Neuron (in vitro differentiated cells): ENCODE measurements at regions not wholly inside any gene's neighbourhood (a gene's known extent, or its start where the extent isn't known, plus 50 kb on each side); places are given as distances from the start of the nearest gene placed in this dataset.
"Not testable (repeated sequence)": the region's sequence is repeated elsewhere in the genome, so short reads cannot be mapped to it uniquely, and the experiment has no call there.

ENCODE experiments used
- H2AFZ ChIP-seq: one replicate; pipeline ENCODE4 v1.6.1; 2013; ENCODE audit warnings: low read depth, mild to moderate bottlenecking, inconsistent platforms, low read length, moderate library complexity
- H3K27me3 ChIP-seq: one replicate; pipeline ENCODE4 v1.6.1; 2013; ENCODE audit warnings: low read length; ENCODE audit not compliant: insufficient read depth
- H3K36me3 ChIP-seq: one replicate; pipeline ENCODE4 v1.6.1; 2013; ENCODE audit warnings: low read length; ENCODE audit not compliant: insufficient read depth
- H3K4me1 ChIP-seq: one replicate; pipeline ENCODE4 v1.6.1; 2013; ENCODE audit warnings: low read length; ENCODE audit not compliant: insufficient read depth
- H3K4me3 ChIP-seq: 2 replicates; pipeline ENCODE4 v1.5.1; 2013; ENCODE audit warnings: mild to moderate bottlenecking, low read length, moderate library complexity
- H3K9me3 ChIP-seq: one replicate; pipeline ENCODE4 v1.6.1; 2013; ENCODE audit warnings: low read length

GRCh38 chr5:159671886-159672285 is 244.4 kb upstream of the ADRA1B start:
- H3K36me3 ChIP-seq, result no peaks in the 10 kb centered on the region
- no peaks in the 10 kb centered on the region for H3K27me3 ChIP-seq
- no peak overlapping the region for H3K4me3 ChIP-seq
- no peaks in the 10 kb centered on the region for H3K9me3 ChIP-seq
- H2AFZ ChIP-seq, result no peak overlapping the region
- no peaks in the 10 kb centered on the region for H3K4me1 ChIP-seq

- H3K4me3 ChIP-seq, result no peak overlapping the region
- no peaks in the 10 kb centered on the region for H3K36me3 ChIP-seq
- H3K4me1 ChIP-seq, result no peaks in the 10 kb centered on the region
- H3K9me3 ChIP-seq, result no peaks in the 10 kb centered on the region
- H2AFZ ChIP-seq, result no peak overlapping the region
- no peaks in the 10 kb centered on the region for H3K27me3 ChIP-seq
Observed at GRCh38 chr5:159673538-159673937, 242.7 kb upstream of the ADRA1B start.

- H3K9me3 ChIP-seq, result no peaks in the 10 kb centered on the region
- no peak overlapping the region for H2AFZ ChIP-seq
- no peaks in the 10 kb centered on the region for H3K36me3 ChIP-seq
- H3K4me1 ChIP-seq, result no peaks in the 10 kb centered on the region
- H3K27me3 ChIP-seq, result no peaks in the 10 kb centered on the region
- no peak overlapping the region for H3K4me3 ChIP-seq
Observed at GRCh38 chr5:159678657-159679392, 237.5 kb upstream of the ADRA1B start.

GRCh38 chr5:159680095-159680494 is 236.2 kb upstream of the ADRA1B start:
- Histone ChIP-seq H3K4me1 (no peaks in the 10 kb centered on the region), H3K27me3 (no peaks in the 10 kb centered on the region), H3K36me3 (no peaks in the 10 kb centered on the region), H3K4me3 (no peak overlapping the region), H2AFZ (no peak overlapping the region), H3K9me3 (no peaks in the 10 kb centered on the region)

- Histone ChIP-seq H3K36me3 (no peaks in the 10 kb centered on the region), H3K4me3 (no peak overlapping the region), H3K9me3 (no peaks in the 10 kb centered on the region), H3K27me3 (no peaks in the 10 kb centered on the region), H2AFZ (no peak overlapping the region), H3K4me1 (no peaks in the 10 kb centered on the region)
Observed at GRCh38 chr5:159681661-159682060, 234.6 kb upstream of the ADRA1B start.

GRCh38 chr5:159682623-159683022 is 233.7 kb upstream of the ADRA1B start:
- H3K9me3 ChIP-seq, result no peaks in the 10 kb centered on the region
- H3K4me3 ChIP-seq, result no peak overlapping the region
- H3K27me3 ChIP-seq, result no peaks in the 10 kb centered on the region
- H3K36me3 ChIP-seq, result no peaks in the 10 kb centered on the region
- H2AFZ ChIP-seq, result no peak overlapping the region
- H3K4me1 ChIP-seq, result no peaks in the 10 kb centered on the region

- H3K36me3 ChIP-seq, H3K4me3 ChIP-seq, H3K27me3 ChIP-seq, H2AFZ ChIP-seq, H3K9me3 ChIP-seq, H3K4me1 ChIP-seq: not testable (repeated sequence)
Observed at GRCh38 chr5:159687892-159688291, 228.4 kb upstream of the ADRA1B start.

- Histone ChIP-seq H3K27me3 (no peaks in the 10 kb centered on the region), H3K4me3 (no peak overlapping the region), H3K9me3 (no peaks in the 10 kb centered on the region), H3K4me1 (no peaks in the 10 kb centered on the region), H2AFZ (no peak overlapping the region), H3K36me3 (no peaks in the 10 kb centered on the region)
Observed at GRCh38 chr5:159695741-159696294, 220.5 kb upstream of the ADRA1B start.

- H3K4me1 ChIP-seq, result no peaks in the 10 kb centered on the region
- H2AFZ ChIP-seq, result no peak overlapping the region
- no peak overlapping the region for H3K4me3 ChIP-seq
- H3K9me3 ChIP-seq, result no peaks in the 10 kb centered on the region
- no peaks in the 10 kb centered on the region for H3K36me3 ChIP-seq
- H3K27me3 ChIP-seq, result no peaks in the 10 kb centered on the region
Observed at GRCh38 chr5:159697530-159697929, 218.8 kb upstream of the ADRA1B start.

GRCh38 chr5:159698322-159698721 is 218.0 kb upstream of the ADRA1B start:
- H3K27me3 ChIP-seq, result no peaks in the 10 kb centered on the region
- no peaks in the 10 kb centered on the region for H3K4me1 ChIP-seq
- H3K4me3 ChIP-seq, result no peak overlapping the region
- H3K36me3 ChIP-seq, result no peaks in the 10 kb centered on the region
- H3K9me3 ChIP-seq, result no peaks in the 10 kb centered on the region
- H2AFZ ChIP-seq, result no peak overlapping the region

GRCh38 chr5:159700016-159700415 is 216.3 kb upstream of the ADRA1B start:
- no peak overlapping the region for H3K4me3 ChIP-seq
- no peaks in the 10 kb centered on the region for H3K27me3 ChIP-seq
- H2AFZ ChIP-seq, result no peak overlapping the region
- no peaks in the 10 kb centered on the region for H3K4me1 ChIP-seq
- no peaks in the 10 kb centered on the region for H3K9me3 ChIP-seq
- no peaks in the 10 kb centered on the region for H3K36me3 ChIP-seq

GRCh38 chr5:159702301-159702700 is 214.0 kb upstream of the ADRA1B start:
- Histone ChIP-seq H2AFZ (no peak overlapping the region), H3K4me1 (no peaks in the 10 kb centered on the region), H3K27me3 (no peaks in the 10 kb centered on the region), H3K36me3 (no peaks in the 10 kb centered on the region), H3K9me3 (no peaks in the 10 kb centered on the region), H3K4me3 (no peak overlapping the region)

- Histone ChIP-seq H3K4me3 (no peak overlapping the region), H3K27me3 (no peaks in the 10 kb centered on the region)
Observed at GRCh38 chr5:159702826-159703225, 213.5 kb upstream of the ADRA1B start.

GRCh38 chr5:159704160-159704559 is 212.1 kb upstream of the ADRA1B start:
- no peaks in the 10 kb centered on the region for H3K36me3 ChIP-seq
- no peak overlapping the region for H3K4me3 ChIP-seq
- H3K9me3 ChIP-seq, result no peaks in the 10 kb centered on the region
- H3K4me1 ChIP-seq, result no peaks in the 10 kb centered on the region
- no peaks in the 10 kb centered on the region for H3K27me3 ChIP-seq
- no peak overlapping the region for H2AFZ ChIP-seq

More at GRCh38 chr5:159702826-159703225, 213.5 kb upstream of the ADRA1B start:
- Histone ChIP-seq H3K9me3 (no peaks in the 10 kb centered on the region), H2AFZ (no peak overlapping the region), H3K4me1 (no peaks in the 10 kb centered on the region), H3K36me3 (no peaks in the 10 kb centered on the region)
